Chondrocyte (in vitro differentiated cells): ENCODE measurements at regions not wholly inside any gene's neighbourhood (a gene's known extent, or its start where the extent isn't known, plus 50 kb on each side); places are given as distances from the start of the nearest gene placed in this dataset.

Source experiments
- DNase-seq: peaks from one replicate; pipeline ENCODE4 v3.0.0; 2021; ENCODE audit warnings: mixed read lengths, low spot score
- H3K27ac Mint-ChIP-seq: one replicate; pipeline ENCODE4 v1.8.0; 2021; ENCODE audit warnings: mild to moderate bottlenecking, moderate library complexity, mixed read lengths; ENCODE audit not compliant: unreplicated experiment
- H3K27me3 Mint-ChIP-seq: 2 replicates; pipeline ENCODE4 v1.8.0; 2021; ENCODE audit warnings: low read depth, mixed read lengths
- H3K36me3 Mint-ChIP-seq: 2 replicates; pipeline ENCODE4 v1.8.0; 2021; ENCODE audit warnings: low read depth, mixed read lengths
- H3K4me1 Mint-ChIP-seq: 2 replicates; pipeline ENCODE4 v1.8.0; 2021; ENCODE audit warnings: low read depth, mild to moderate bottlenecking, mixed read lengths
- H3K4me3 Mint-ChIP-seq: one replicate; pipeline ENCODE4 v1.8.0; 2021; ENCODE audit warnings: mild to moderate bottlenecking, moderate library complexity, mixed read lengths; ENCODE audit not compliant: unreplicated experiment
- H3K9me3 Mint-ChIP-seq: 2 replicates; pipeline ENCODE4 v1.8.0; 2021; ENCODE audit warnings: low read depth, mixed read lengths
- TF ChIP-seq, protein P1 (sequence below): fragments of 200-600 bp; sonication (generic); IDR thresholded peaks from 2 replicates; pipeline ENCODE4 v1.5.0; 2021; ENCODE audit warnings: antibody characterized with exemption, mild to moderate bottlenecking, moderate library complexity

DNA sequence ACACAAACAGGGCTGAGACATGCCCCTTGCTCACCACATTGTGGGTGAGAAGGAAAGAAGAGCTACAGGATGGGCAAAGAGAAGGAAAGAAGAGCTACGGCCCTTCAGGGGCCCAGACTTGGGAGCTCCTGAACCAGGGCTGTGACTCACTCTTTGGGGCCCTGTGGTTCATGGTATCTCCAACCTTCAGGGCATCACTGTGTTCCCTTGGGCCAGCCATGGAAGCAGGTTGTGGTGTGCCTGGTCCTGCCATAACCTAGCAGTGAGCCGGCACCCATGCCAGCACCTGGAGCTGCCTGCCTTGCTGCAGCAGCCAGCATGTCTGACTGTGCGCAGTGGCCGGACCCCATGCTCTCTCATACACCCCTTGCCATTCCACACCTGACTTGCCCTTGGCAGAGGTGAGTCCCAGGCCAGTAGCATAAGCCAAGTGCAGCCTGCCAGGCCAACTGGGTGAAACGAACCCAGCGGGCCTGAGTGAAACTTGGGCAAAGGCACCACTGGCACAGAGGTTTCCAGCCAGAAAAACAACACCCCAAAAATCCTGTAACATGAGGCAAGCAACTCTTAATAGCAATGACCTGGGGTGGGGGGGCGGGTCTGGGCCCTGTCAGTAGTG is 89.0 kb upstream of the CACUL1 start:
- Mint-ChIP-seq H3K9me3 (no peaks in the 10 kb centered on the region), H3K36me3 (peaks cover 2% of the 10 kb centered on the region), H3K4me3 (no peak overlapping the region), H3K27me3 (peaks cover 6% of the 10 kb centered on the region), H3K4me1 (peaks cover 11% of the 10 kb centered on the region), H3K27ac (no peak overlapping the region)
- DNase-seq: no peak
- TF ChIP-seq, protein P1, sequence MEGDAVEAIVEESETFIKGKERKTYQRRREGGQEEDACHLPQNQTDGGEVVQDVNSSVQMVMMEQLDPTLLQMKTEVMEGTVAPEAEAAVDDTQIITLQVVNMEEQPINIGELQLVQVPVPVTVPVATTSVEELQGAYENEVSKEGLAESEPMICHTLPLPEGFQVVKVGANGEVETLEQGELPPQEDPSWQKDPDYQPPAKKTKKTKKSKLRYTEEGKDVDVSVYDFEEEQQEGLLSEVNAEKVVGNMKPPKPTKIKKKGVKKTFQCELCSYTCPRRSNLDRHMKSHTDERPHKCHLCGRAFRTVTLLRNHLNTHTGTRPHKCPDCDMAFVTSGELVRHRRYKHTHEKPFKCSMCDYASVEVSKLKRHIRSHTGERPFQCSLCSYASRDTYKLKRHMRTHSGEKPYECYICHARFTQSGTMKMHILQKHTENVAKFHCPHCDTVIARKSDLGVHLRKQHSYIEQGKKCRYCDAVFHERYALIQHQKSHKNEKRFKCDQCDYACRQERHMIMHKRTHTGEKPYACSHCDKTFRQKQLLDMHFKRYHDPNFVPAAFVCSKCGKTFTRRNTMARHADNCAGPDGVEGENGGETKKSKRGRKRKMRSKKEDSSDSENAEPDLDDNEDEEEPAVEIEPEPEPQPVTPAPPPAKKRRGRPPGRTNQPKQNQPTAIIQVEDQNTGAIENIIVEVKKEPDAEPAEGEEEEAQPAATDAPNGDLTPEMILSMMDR: no peak

DNA sequence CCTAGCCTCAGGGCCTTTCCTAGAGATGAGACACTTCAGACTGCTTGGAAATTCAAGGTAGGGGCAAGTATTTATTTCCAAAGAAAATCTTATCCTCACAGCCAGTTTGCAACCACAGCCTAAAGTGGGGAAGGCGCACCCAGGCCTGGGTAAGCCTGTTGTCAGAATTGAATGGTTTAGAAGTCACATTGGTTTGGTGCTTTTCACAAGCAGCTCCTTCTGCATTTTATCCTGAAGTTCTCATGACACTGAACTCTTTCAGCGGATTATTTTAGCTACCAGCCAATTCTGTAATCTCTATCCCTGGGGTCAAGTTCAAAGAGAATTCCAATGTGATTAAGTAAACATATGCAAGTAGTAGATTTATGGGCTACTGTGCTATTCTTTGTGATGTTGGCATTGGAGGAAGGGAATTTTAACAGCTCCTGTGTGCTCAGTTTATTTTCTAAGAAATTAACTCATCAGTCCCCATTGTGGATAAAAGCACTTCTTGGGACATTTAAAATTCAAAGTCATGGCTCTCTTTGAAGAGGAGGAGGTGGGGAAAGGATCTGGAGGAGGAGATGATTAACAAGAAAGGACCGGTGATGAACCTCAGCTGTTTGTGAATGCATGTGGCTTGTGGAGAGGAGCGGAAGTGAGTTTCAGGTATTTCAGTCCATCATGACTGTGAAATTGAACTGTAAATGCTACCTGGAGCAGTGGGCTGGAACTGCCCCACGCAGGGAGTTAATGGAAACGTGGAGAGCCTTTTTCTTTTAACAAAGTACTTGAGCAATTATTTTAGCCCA is 90.2 kb upstream of the CACUL1 start:
- DNase-seq: no peak
- H3K9me3 Mint-ChIP-seq: no peaks in the 10 kb centered on the region
- TF ChIP-seq, protein P1: no peak
- H3K4me3 Mint-ChIP-seq: no peak overlapping the region
- H3K4me1 Mint-ChIP-seq: peaks cover 10% of the 10 kb centered on the region
- H3K27me3 Mint-ChIP-seq: peaks cover 6% of the 10 kb centered on the region
- no peak overlapping the region for H3K27ac Mint-ChIP-seq
- no peaks in the 10 kb centered on the region for H3K36me3 Mint-ChIP-seq

DNA sequence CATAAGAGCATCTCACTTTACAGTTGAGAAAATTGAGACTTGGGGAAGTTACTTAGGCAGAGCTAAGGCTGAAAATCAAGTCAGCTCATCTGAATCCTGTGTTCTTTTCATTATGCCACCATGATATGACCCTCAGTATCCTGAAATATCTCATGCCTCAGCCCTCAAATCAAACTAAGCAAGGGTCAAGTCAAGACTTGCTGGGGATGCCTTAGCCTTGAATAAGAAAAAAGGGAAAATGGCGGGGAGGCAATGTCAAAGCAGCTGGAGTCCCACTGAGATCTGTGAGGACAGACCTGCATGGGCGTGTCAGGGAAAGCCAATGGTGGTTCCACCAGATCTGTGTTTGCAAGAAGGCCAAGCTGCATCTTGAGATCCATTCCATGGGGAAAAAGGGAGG is 91.0 kb upstream of the CACUL1 start:
- no peak for DNase-seq
- H3K27me3 Mint-ChIP-seq: peaks cover 6% of the 10 kb centered on the region
- H3K9me3 Mint-ChIP-seq: no peaks in the 10 kb centered on the region
- H3K36me3 Mint-ChIP-seq: no peaks in the 10 kb centered on the region
- TF ChIP-seq, protein P1: no peak
- peaks cover 8% of the 10 kb centered on the region for H3K4me1 Mint-ChIP-seq
- H3K4me3 Mint-ChIP-seq: no peak overlapping the region
- no peak overlapping the region for H3K27ac Mint-ChIP-seq

DNA sequence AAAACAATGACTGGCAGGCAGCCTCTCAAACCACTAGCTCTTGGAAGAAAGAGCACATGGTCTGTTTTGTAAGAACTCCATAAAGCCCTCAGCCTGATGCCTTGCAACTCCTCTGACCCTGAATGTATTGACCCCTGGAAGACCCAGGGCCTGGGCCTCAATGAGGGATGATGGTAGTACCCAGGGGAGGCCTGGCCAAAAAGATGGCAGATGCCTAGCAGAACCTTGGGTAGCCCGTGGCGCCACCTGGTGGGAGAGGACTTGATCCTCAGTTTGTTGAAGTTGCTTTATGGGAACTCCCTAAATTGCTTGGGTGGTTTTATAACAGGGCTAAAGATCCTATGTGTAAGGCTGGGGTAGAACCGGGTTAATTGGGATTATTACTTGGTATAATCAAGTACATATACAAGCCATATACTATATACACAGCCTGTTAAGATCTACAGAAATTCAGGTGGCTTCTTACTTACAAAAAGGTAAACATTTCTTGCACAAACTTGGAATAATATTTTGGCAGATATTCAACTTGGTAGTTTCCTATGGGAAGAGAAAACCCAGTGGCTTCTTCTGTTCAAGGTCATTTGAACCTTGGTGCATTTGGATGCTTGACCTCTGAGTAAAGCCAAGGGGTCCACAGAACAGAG is 95.8 kb upstream of the CACUL1 start:
- Mint-ChIP-seq H3K36me3 (no peaks in the 10 kb centered on the region), H3K4me3 (no peak overlapping the region), H3K9me3 (no peaks in the 10 kb centered on the region), H3K4me1 (no peaks in the 10 kb centered on the region), H3K27ac (no peak overlapping the region), H3K27me3 (peaks cover 6% of the 10 kb centered on the region)
- TF ChIP-seq, protein P1: peak; percentile 79
- DNase-seq: no peak
